RWPE2 (cell line): ENCODE measurements at regions not wholly inside any gene's neighbourhood (a gene's known extent, or its start where the extent isn't known, plus 50 kb on each side); places are given as distances from the start of the nearest gene placed in this dataset.

Experiments used
- ATAC-seq: fragments of 200-7000 bp; cut with Tn5 transposase; 3 replicates; pipeline ENCODE4 v1.9.1; 2021; ENCODE audit warnings: low read depth
- DNase-seq: peaks from one replicate; pipeline ENCODE4 v3.0.0-alpha.2; 2020; ENCODE audit warnings: low spot score
- H3K27ac ChIP-seq: fragments of 450-650 bp; 2 replicates; pipeline ENCODE4 v1.5.1; 2017; ENCODE audit warnings: mild to moderate bottlenecking; ENCODE audit not compliant: poor library complexity, severe bottlenecking
- H3K27me3 ChIP-seq: fragments of 250-450 bp; sonication (Bioruptor Pico); 2 replicates; pipeline ENCODE4 v1.5.1; 2021; ENCODE audit warnings: mild to moderate bottlenecking, moderate library complexity; ENCODE audit not compliant: insufficient read depth, poor library complexity, severe bottlenecking
- H3K36me3 ChIP-seq: fragments of 250-450 bp; sonication (Bioruptor Pico); 2 replicates; pipeline ENCODE4 v1.5.1; 2020; ENCODE audit warnings: low read depth, mild to moderate bottlenecking, moderate library complexity
- H3K4me1 ChIP-seq: fragments of 250-450 bp; sonication (Bioruptor Pico); 2 replicates; pipeline ENCODE4 v1.5.1; 2021; ENCODE audit warnings: mild to moderate bottlenecking, moderate library complexity; ENCODE audit not compliant: insufficient read depth, poor library complexity, severe bottlenecking
- H3K4me3 ChIP-seq: fragments of 250-450 bp; sonication (Bioruptor Pico); 2 replicates; pipeline ENCODE4 v1.5.1; 2021; ENCODE audit warnings: mild to moderate bottlenecking, moderate library complexity; ENCODE audit not compliant: severe bottlenecking
- H3K9me3 ChIP-seq: fragments of 250-450 bp; sonication (Bioruptor Pico); 2 replicates; pipeline ENCODE4 v1.5.1; 2021; ENCODE audit warnings: mild to moderate bottlenecking, moderate library complexity; ENCODE audit not compliant: severe bottlenecking
- CTCF ChIP-seq: fragments of 450-650 bp; IDR thresholded peaks from one replicate; pipeline ENCODE4 v1.5.1; 2017; ENCODE audit warnings: mild to moderate bottlenecking, moderate library complexity; ENCODE audit not compliant: poor library complexity, severe bottlenecking

GRCh38 chr13:107231944-107232343 lies 664.0 kb upstream of the ARGLU1 start:
- no peak overlapping the region for H3K27ac ChIP-seq
- H3K27me3 ChIP-seq, result no peaks in the 10 kb centered on the region
- no peak overlapping the region for H3K4me3 ChIP-seq
- H3K9me3 ChIP-seq, result no peaks in the 10 kb centered on the region
- ATAC-seq (no peak), DNase-seq (no peak)
- H3K4me1 ChIP-seq, result no peaks in the 10 kb centered on the region
- TF ChIP-seq CTCF, result no peak
- no peaks in the 10 kb centered on the region for H3K36me3 ChIP-seq

- ATAC-seq (no peak), DNase-seq (no peak)
- no peak overlapping the region for H3K4me3 ChIP-seq
- no peak for TF ChIP-seq CTCF
- H3K9me3 ChIP-seq, result no peaks in the 10 kb centered on the region
- no peak overlapping the region for H3K27ac ChIP-seq
- H3K4me1 ChIP-seq, result no peaks in the 10 kb centered on the region
- no peaks in the 10 kb centered on the region for H3K27me3 ChIP-seq
- H3K36me3 ChIP-seq, result no peaks in the 10 kb centered on the region
These were observed 655.9 kb upstream of the ARGLU1 start for GRCh38 chr13:107223867-107224266.

GRCh38 chr13:107222597-107222996 lies 654.7 kb upstream of the ARGLU1 start:
- Histone ChIP-seq H3K27me3 (no peaks in the 10 kb centered on the region), H3K4me1 (no peaks in the 10 kb centered on the region), H3K27ac (no peak overlapping the region), H3K36me3 (no peaks in the 10 kb centered on the region), H3K4me3 (no peak overlapping the region), H3K9me3 (no peaks in the 10 kb centered on the region)
- ATAC-seq (no peak), DNase-seq (no peak)
- TF ChIP-seq CTCF, result no peak

GRCh38 chr13:107220245-107220644 lies 652.3 kb upstream of the ARGLU1 start:
- H3K27ac ChIP-seq, result no peak overlapping the region
- no peak overlapping the region for H3K4me3 ChIP-seq
- no peaks in the 10 kb centered on the region for H3K36me3 ChIP-seq
- no peaks in the 10 kb centered on the region for H3K4me1 ChIP-seq
- no peaks in the 10 kb centered on the region for H3K9me3 ChIP-seq
- DNase-seq, result no peak
- ATAC-seq, result no peak
- no peak for TF ChIP-seq CTCF
- H3K27me3 ChIP-seq, result no peaks in the 10 kb centered on the region

GRCh38 chr13:107217251-107217650 lies 649.3 kb upstream of the ARGLU1 start:
- no peaks in the 10 kb centered on the region for H3K9me3 ChIP-seq
- no peak for DNase-seq

More at GRCh38 chr13:107217251-107217650, 649.3 kb upstream of the ARGLU1 start:
- no peaks in the 10 kb centered on the region for H3K36me3 ChIP-seq
- no peak for TF ChIP-seq CTCF
- H3K4me1 ChIP-seq, result no peaks in the 10 kb centered on the region
- H3K27me3 ChIP-seq, result no peaks in the 10 kb centered on the region
- no peak overlapping the region for H3K4me3 ChIP-seq
- no peak overlapping the region for H3K27ac ChIP-seq
- ATAC-seq, result no peak
